ENCODE measurements at regions not wholly inside any gene's neighbourhood (a gene's known extent, or its start where the extent isn't known, plus 50 kb on each side); places are given as distances from the start of the nearest gene placed in this dataset.

GRCh38 chr10:35835545-35835944 lies 193.4 kb upstream of the FZD8 start:
- TF ChIP-seq POLR2A (IDR thresholded peaks at IDR 0.05) (no peak), EP300 (IDR thresholded peaks at IDR 0.05) (no peak), CTCF (IDR thresholded peaks at IDR 0.05) (no peak), POLR2AphosphoS5 (IDR thresholded peaks at IDR 0.05) (no peak)
